Omental fat pad (tissue), 3 donors: ENCODE measurements at regions not wholly inside any gene's neighbourhood (a gene's known extent, or its start where the extent isn't known, plus 50 kb on each side); places are given as distances from the start of the nearest gene placed in this dataset.

Source experiments
- ATAC-seq: fragments of 150-250 bp; one replicate; pipeline ENCODE4 v1.9.1; 2016; ENCODE audit warnings: mild to moderate bottlenecking, moderate library complexity; ENCODE audit not compliant: low FRiP score
- DNase-seq: peaks from one replicate; pipeline ENCODE4 v3.0.0-alpha.2; 2019; ENCODE audit warnings: low spot score
- CTCF ChIP-seq, 3 donors: fragments of 450-650 bp; IDR thresholded peaks; one replicate each; pipeline ENCODE4 v1.5.1; 2016 to 2017; ENCODE audit warnings: antibody characterized with exemption in 3 of 3, mild to moderate bottlenecking in 3 of 3, moderate library complexity in 2 of 3

DNA sequence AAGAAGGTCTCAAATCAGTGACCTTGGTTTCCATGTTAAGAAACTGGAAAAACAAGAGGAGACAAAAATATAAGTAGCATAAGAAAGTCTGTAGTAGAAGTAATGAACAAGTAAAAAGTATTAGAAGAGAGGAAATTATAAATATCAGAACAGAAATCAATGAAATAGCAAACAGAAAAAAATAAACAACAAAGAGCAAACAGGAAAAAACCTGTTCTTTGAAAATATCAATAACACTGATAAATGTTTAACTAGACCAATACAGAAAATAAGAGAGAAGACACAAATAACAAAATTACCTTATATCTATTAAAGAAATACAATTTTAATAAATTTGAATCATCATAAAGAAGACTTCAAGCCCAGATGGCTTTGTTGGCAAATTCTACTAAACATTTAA, 113.3 kb downstream of the MAIP1 start:
- DNase-seq: no peak
- ATAC-seq: no peak
- TF ChIP-seq CTCF (IDR thresholded peaks at IDR 0.05): no peak

DNA sequence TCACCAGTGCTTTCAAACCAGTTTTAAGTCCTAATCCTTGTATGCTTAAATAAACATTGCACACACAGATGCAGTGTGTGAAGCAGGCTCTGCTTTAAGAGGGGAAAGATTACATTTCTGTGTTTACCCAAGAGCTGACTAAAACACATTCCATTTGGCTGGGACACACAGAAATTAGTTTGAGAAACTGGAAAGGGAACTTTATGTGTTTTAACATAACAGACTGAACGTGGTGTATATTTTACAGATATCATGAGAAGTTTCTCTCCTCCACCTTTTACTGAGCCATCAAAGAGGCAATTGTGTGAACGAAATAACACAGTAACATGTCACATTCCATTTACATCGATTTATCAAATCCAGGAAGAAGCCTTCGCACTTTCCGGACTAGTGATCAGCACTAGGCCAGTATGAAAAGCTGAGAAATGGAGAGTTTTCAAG, 121.8 kb downstream of the MAIP1 start:
- no peak for TF ChIP-seq CTCF (IDR thresholded peaks at IDR 0.05)
- DNase-seq (no peak), ATAC-seq (no peak)

DNA sequence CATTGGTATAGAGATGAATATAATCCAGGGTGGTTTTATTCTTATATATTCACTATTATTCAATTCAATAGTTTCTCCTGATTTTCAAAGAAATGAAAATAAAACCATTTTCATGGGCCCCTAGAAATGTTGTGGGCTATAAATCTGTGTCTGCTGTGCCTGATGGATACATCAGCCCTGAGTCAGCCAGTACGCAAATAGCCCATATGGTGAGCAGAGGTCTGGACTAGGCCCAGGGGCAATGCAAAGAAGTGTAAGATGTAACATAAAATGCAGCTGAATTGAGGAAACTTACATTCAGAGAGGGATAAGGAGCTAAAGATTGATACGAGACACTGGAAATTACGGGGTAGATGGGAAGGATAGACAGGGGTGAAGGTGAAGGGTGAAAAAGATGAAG, 122.5 kb downstream of the MAIP1 start:
- DNase-seq: no peak
- TF ChIP-seq CTCF (IDR thresholded peaks at IDR 0.05): no peak

DNA sequence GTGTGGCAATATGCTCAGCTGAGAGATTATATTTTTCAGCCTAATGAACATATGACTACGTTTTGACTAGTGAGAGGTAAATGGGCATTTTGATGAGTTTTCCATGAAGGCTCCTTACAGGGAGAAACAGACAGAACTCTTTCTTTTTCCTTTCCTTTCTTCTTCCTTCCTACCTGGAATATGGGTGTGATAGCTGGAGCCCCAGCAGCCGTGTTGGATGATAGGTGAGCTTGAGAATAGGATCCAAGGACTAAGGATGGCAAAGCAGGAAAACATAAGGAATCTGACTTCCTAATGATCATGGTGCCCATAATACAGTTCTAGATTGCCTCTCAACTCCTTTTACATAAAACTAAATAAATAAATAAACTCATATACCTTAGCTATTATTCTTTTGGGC, 124.0 kb downstream of the MAIP1 start:
- ATAC-seq (no peak), DNase-seq (no peak)
- no peak for TF ChIP-seq CTCF (IDR thresholded peaks at IDR 0.05)

More for the DNA sequence above, 122.5 kb downstream of the MAIP1 start:
- ATAC-seq: no peak

DNA sequence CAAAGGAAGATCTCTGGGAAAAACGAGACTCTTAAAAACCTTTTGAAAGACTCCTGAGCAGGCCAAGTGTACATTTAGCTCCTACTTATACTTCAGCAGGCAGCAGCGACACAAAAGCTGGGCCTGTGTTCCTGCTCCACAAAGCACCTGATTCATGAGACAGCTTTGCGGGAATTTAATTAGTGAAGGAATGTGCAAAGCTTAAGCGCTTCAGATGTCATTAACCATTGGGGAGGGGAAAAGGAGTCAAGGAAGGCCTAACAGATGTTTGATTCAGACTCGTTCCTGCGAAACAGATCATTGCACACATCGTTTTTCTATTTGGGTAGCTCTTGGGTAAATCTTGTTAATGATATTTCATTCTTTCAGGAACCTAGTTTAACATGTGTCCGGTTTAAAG, 125.9 kb downstream of the MAIP1 start:
- DNase-seq (no peak), ATAC-seq (no peak)
- no peak for TF ChIP-seq CTCF (IDR thresholded peaks at IDR 0.05)

DNA sequence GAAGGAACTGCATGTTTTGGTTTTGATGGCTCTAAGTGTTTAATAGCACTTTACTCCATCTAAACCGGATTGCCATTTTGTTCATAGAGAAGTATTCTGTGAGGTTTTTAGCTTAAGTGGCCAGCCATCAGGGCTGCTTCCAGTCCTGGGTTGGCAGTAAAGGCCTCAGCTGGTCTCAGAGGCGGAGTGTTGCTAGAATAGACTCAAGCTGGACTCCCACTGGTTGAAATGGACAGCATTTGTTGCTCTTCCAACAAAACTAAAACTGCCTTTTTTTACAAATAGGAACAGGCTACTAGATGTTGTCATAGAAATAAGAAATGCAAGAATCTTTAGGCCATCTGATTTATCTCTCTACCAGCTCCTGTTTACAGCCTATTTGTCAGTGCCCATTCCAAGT, 126.4 kb downstream of the MAIP1 start:
- TF ChIP-seq CTCF (IDR thresholded peaks at IDR 0.05): no peak
- ATAC-seq: no peak

GRCh38 chr2:200084036-200084435, 128.7 kb downstream of the MAIP1 start:
- no peak for TF ChIP-seq CTCF (IDR thresholded peaks at IDR 0.05)
- ATAC-seq (no peak), DNase-seq (no peak)

More for the DNA sequence above, 126.4 kb downstream of the MAIP1 start:
- DNase-seq: no peak
